DND-41 (cell line): ENCODE measurements at regions not wholly inside any gene's neighbourhood (a gene's known extent, or its start where the extent isn't known, plus 50 kb on each side); places are given as distances from the start of the nearest gene placed in this dataset.

Source experiments
- ATAC-seq: fragments of 200-7000 bp; cut with Tn5 transposase; 3 replicates; pipeline ENCODE4 v1.9.1; 2021; ENCODE audit warnings: low read depth; ENCODE audit not compliant: insufficient read depth
- DNase-seq: peaks from one replicate; pipeline ENCODE4 v3.0.0-alpha.2; 2020
- H2AFZ ChIP-seq: 2 replicates; pipeline ENCODE4 v1.6.0; 2012; ENCODE audit warnings: low read depth, low read length
- H3K27ac ChIP-seq: 2 replicates; pipeline ENCODE4 v1.5.1; 2012; ENCODE audit warnings: low read length, inconsistent platforms
- H3K27me3 ChIP-seq: fragments of 200-600 bp; sonication (generic); 2 replicates; pipeline ENCODE4 v1.6.0; 2012; ENCODE audit warnings: low read length, mild to moderate bottlenecking, inconsistent platforms; ENCODE audit not compliant: insufficient read depth, poor library complexity
- H3K36me3 ChIP-seq: 2 replicates; pipeline ENCODE4 v1.5.1; 2012; ENCODE audit warnings: low read length, inconsistent platforms; ENCODE audit not compliant: insufficient read depth
- H3K4me1 ChIP-seq: 2 replicates; pipeline ENCODE4 v1.5.1; 2012; ENCODE audit warnings: mild to moderate bottlenecking, low read length; ENCODE audit not compliant: insufficient read depth
- H3K4me2 ChIP-seq: 2 replicates; pipeline ENCODE4 v1.6.0; 2012; ENCODE audit warnings: mild to moderate bottlenecking, moderate library complexity, low read length, inconsistent platforms; ENCODE audit not compliant: insufficient read depth
- H3K4me3 ChIP-seq, 2 experiments: fragments of 200-600 bp in 1 of 2; shearing (Covaris generic) in 1 of 2; 2 replicates each; pipeline ENCODE4 v1.5.1; 2012 to 2016; ENCODE audit warnings: inconsistent platforms in 2 of 2, low read length in 2 of 2, mild to moderate bottlenecking in 2 of 2, low read depth in 1 of 2, moderate library complexity in 1 of 2
- H3K79me2 ChIP-seq: 2 replicates; pipeline ENCODE4 v1.6.0; 2012; ENCODE audit warnings: low read length, inconsistent platforms; ENCODE audit not compliant: insufficient read depth
- H3K9ac ChIP-seq: 2 replicates; pipeline ENCODE4 v1.6.0; 2012; ENCODE audit warnings: low read depth, mild to moderate bottlenecking, inconsistent platforms, low read length, moderate library complexity
- H3K9me3 ChIP-seq: 2 replicates; pipeline ENCODE4 v1.5.1; 2012; ENCODE audit warnings: low read length, moderate library complexity, mild to moderate bottlenecking, inconsistent platforms; ENCODE audit not compliant: insufficient read depth, severe bottlenecking
- H4K20me1 ChIP-seq: 2 replicates; pipeline ENCODE4 v1.6.0; 2012; ENCODE audit warnings: low read length; ENCODE audit not compliant: insufficient read depth
- EZH2 ChIP-seq: IDR thresholded peaks from 3 replicates; pipeline ENCODE4 v1.6.1; 2012; ENCODE audit warnings: borderline replicate concordance, low read depth, mild to moderate bottlenecking, moderate library complexity, low read length, inconsistent platforms; ENCODE audit not compliant: severe bottlenecking
- TF ChIP-seq, protein P1 (sequence below): IDR thresholded peaks from 2 replicates; pipeline ENCODE4 v1.5.1; 2012; ENCODE audit warnings: borderline replicate concordance, low read length, moderate library complexity, mild to moderate bottlenecking; ENCODE audit not compliant: poor library complexity, severe bottlenecking; ENCODE audit errors: extremely low read depth

DNA sequence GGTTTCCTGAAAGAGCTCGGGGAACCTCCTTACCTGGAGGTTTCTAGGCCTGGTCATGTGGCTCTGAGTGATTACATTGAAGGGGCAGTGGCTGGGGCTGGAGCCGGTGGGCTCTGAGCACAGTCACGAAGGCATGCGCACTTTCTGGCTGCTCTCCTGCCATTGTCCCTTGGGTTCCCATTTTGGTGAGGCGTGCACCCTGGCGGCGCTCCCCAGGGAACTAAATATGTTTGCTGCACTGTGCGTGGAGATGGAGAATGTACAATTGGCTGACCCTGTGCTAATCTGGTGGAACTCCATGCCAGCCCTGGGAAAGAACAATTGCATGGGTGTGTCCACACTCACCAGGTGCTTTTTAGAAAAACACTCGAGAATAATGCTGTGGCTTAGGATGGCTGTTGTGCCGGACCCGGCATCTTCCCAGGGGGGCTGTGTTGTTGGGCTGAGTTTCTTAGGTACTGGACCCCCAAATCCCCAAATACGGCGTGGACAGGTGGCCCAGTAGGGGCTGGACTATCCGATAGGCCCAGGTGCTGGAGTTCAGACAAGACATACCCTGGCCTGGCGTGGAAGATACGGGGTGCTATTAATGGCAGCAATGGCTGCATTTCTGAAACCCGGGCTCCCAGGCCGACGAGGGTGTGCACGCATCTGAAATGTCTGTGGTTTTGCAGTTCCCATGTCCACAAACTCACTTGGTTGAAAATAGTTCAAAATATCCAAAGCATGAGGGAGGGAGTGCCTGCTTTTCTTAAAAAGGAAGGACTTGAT is 230.5 kb downstream of the SEC14L1 start:
- Histone ChIP-seq H3K36me3 (peaks cover 6% of the 10 kb centered on the region; the same call in 1 of the 2 replicates), H3K4me2 (no peak overlapping the region), H3K4me3 (no peak overlapping the region), H4K20me1 (peaks cover 29% of the 10 kb centered on the region), H3K27ac (no peak overlapping the region), H3K27me3 (no peaks in the 10 kb centered on the region), H3K9ac (no peak overlapping the region), H3K4me1 (peaks cover 40% of the 10 kb centered on the region), H2AFZ (no peak overlapping the region), H3K9me3 (no peaks in the 10 kb centered on the region), H3K79me2 (peaks cover 31% of the 10 kb centered on the region)
- no peak for ATAC-seq
- DNase-seq: no peak
- TF ChIP-seq, protein P1, sequence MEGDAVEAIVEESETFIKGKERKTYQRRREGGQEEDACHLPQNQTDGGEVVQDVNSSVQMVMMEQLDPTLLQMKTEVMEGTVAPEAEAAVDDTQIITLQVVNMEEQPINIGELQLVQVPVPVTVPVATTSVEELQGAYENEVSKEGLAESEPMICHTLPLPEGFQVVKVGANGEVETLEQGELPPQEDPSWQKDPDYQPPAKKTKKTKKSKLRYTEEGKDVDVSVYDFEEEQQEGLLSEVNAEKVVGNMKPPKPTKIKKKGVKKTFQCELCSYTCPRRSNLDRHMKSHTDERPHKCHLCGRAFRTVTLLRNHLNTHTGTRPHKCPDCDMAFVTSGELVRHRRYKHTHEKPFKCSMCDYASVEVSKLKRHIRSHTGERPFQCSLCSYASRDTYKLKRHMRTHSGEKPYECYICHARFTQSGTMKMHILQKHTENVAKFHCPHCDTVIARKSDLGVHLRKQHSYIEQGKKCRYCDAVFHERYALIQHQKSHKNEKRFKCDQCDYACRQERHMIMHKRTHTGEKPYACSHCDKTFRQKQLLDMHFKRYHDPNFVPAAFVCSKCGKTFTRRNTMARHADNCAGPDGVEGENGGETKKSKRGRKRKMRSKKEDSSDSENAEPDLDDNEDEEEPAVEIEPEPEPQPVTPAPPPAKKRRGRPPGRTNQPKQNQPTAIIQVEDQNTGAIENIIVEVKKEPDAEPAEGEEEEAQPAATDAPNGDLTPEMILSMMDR: no peak
- TF ChIP-seq EZH2: no peak

DNA sequence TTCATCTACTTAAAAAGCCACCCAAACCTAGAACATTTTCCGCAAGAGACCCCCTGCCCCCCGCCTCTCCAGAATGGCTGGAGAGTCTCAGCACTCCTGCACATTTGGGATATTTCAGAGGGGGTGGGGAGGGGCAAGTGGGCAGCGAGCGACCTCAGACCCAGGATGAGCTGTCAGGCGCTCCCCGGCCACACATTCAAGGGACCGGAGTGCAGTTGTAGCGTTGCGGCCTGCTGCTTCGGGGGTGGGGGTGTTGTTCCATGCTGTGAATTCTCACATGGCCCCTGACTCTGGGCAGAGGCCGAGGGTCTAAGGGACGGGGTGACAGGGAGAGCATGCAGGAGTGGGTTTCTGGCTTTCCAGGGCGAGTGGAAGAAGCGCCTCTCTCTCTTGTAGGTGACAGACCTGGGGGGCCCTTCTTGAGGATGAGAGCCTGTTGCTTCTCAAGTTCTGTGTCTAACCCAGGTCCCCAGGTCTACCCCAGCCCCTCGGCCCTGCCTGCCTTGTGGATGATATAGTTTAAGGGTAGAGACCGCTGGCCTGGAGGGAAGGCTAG is 231.2 kb downstream of the SEC14L1 start:
- Histone ChIP-seq H3K27ac (peak overlapping the region; percentile 74), H3K4me2 (peak overlapping the region; percentile 94), H3K27me3 (no peaks in the 10 kb centered on the region), H3K4me3 (peak overlapping the region in 1 of 2 experiments; percentile 95; a peak in 2 of 4 replicates), H3K4me1 (peaks cover 46% of the 10 kb centered on the region), H3K79me2 (peaks cover 38% of the 10 kb centered on the region), H2AFZ (0 out of 2 replicates have a peak overlapping the region, but pooled peaks have one; percentile 54), H3K36me3 (peaks cover 6% of the 10 kb centered on the region; the same call in 1 of the 2 replicates), H4K20me1 (peaks cover 35% of the 10 kb centered on the region), H3K9me3 (no peaks in the 10 kb centered on the region), H3K9ac (peak overlapping the region; percentile 88)
- ATAC-seq (no peak), DNase-seq (no peak)
- TF ChIP-seq EZH2: no peak
- TF ChIP-seq, protein P1: no peak

DNA sequence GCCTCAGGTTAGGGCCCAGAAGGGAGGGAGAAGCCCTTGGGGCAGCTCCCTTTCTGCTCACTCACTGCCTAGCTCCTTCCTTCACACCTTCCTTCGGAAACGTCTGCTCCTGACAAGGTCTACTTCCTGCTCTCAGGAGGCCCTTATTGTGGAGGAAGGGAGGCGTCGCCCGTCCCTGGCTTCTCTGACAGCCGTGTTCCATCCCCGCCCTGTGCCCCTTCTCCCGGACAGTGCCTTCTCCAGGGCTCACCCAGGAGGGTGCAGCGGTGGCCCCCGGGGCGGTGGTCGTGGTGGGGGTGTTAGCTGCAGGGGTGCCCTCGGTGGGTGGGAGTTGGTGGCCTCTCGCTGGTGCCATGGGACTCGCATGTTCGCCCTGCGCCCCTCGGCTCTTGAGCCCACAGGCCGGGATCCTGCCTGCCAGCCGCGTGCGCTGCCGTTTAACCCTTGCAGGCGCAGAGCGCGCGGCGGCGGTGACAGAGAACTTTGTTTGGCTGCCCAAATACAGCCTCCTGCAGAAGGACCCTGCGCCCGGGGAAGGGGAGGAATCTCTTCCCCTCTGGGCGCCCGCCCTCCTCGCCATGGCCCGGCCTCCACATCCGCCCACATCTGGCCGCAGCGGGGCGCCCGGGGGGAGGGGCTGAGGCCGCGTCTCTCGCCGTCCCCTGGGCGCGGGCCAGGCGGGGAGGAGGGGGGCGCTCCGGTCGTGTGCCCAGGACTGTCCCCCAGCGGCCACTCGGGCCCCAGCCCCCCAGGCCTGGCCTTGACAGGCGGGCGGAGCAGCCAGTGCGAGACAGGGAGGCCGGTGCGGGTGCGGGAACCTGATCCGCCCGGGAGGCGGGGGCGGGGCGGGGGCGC is 231.9 kb downstream of the SEC14L1 start:
- Histone ChIP-seq H3K79me2 (peaks cover 45% of the 10 kb centered on the region), H3K27me3 (no peaks in the 10 kb centered on the region), H3K9me3 (no peaks in the 10 kb centered on the region), H2AFZ (peak overlapping the region; percentile 54), H3K36me3 (peaks cover 6% of the 10 kb centered on the region; the same call in 1 of the 2 replicates), H3K4me3 (peak overlapping the region; percentile 85 to 95; a peak in 3 of 4 replicates), H4K20me1 (peaks cover 42% of the 10 kb centered on the region), H3K9ac (peak overlapping the region; percentile 88), H3K4me2 (peak overlapping the region; percentile 94), H3K4me1 (peaks cover 52% of the 10 kb centered on the region), H3K27ac (peak overlapping the region; percentile 74)
- TF ChIP-seq, protein P1: no peak
- TF ChIP-seq EZH2: no peak
- ATAC-seq (peak; percentile 78), DNase-seq (peak; percentile 87)
